ENCODE measurements at regions not wholly inside any gene's neighbourhood (a gene's known extent, or its start where the extent isn't known, plus 50 kb on each side); places are given as distances from the start of the nearest gene placed in this dataset.

GRCh38 chr3:187921391-187922074 lies 176.3 kb upstream of the BCL6 start:
- Histone ChIP-seq H3K27ac (peak overlapping the region in 1 of 2 donors; percentile 8), H3K4me3 (no peak overlapping the region), H3K36me3 (no peaks in the 10 kb centered on the region), H3K9me3 (no peaks in the 10 kb centered on the region), H3K27me3 (no peaks in the 10 kb centered on the region), H3K4me1 (peaks cover 0 to 4% of the 10 kb centered on the region in 2 donors)
- intact Hi-C loops (cut with DNase I; ENCODE audit: low total_unique reads): no loop called here
- no peak for DNase-seq
- TF ChIP-seq POLR2A (IDR thresholded peaks at IDR 0.05) (no peak), CTCF (IDR thresholded peaks at IDR 0.05) (no peak)

GRCh38 chr3:187922704-187923416 lies 177.6 kb upstream of the BCL6 start:
- no peaks in the 10 kb centered on the region for H3K36me3 ChIP-seq
- H3K4me3 ChIP-seq: no peak overlapping the region
- H3K27me3 ChIP-seq: no peaks in the 10 kb centered on the region
- TF ChIP-seq CTCF (IDR thresholded peaks at IDR 0.05): no peak
- TF ChIP-seq POLR2A (IDR thresholded peaks at IDR 0.05): no peak
- peaks cover 0 to 4% of the 10 kb centered on the region in 2 donors for H3K4me1 ChIP-seq
- H3K27ac ChIP-seq: no peak overlapping the region
- intact Hi-C loops (cut with DNase I; ENCODE audit: low total_unique reads): no loop called here
- no peaks in the 10 kb centered on the region for H3K9me3 ChIP-seq
- no peak for DNase-seq

- Histone ChIP-seq H3K4me1 (no peaks in the 10 kb centered on the region), H3K27ac (no peak overlapping the region), H3K9me3 (no peaks in the 10 kb centered on the region), H3K27me3 (no peaks in the 10 kb centered on the region), H3K4me3 (no peak overlapping the region), H3K36me3 (no peaks in the 10 kb centered on the region)
- DNase-seq: no peak
- TF ChIP-seq CTCF (IDR thresholded peaks at IDR 0.05): no peak
- TF ChIP-seq POLR2A (IDR thresholded peaks at IDR 0.05): no peak
- intact Hi-C loops (cut with DNase I; ENCODE audit: low total_unique reads): no loop called here
Measured at GRCh38 chr3:187924651-187925050, 179.4 kb upstream of the BCL6 start.

GRCh38 chr3:187925326-187925725 lies 180.1 kb upstream of the BCL6 start:
- intact Hi-C loops (cut with DNase I; ENCODE audit: low total_unique reads): no loop called here
- H3K36me3 ChIP-seq: no peaks in the 10 kb centered on the region
- no peak for DNase-seq

More at GRCh38 chr3:187925326-187925725, 180.1 kb upstream of the BCL6 start:
- TF ChIP-seq POLR2A (IDR thresholded peaks at IDR 0.05): no peak
- TF ChIP-seq CTCF (IDR thresholded peaks at IDR 0.05): no peak
- Histone ChIP-seq H3K4me3 (no peak overlapping the region), H3K4me1 (no peaks in the 10 kb centered on the region), H3K9me3 (no peaks in the 10 kb centered on the region), H3K27me3 (no peaks in the 10 kb centered on the region), H3K27ac (no peak overlapping the region)

Measured in uterus (tissue), 3 donors.